A673 (cell line): ENCODE measurements at regions not wholly inside any gene's neighbourhood (a gene's known extent, or its start where the extent isn't known, plus 50 kb on each side); places are given as distances from the start of the nearest gene placed in this dataset.

Experiments used
- BruUV-seq: library from RNA; stranded (reverse); fragments of 400-500 nt; replicated peaks from 2 replicates; lab custom pipeline; 2021; lab: Mats Ljungman, UMichigan
- CTCF ChIA-PET: fragments of 300-600 bp; sonication (Branson Sonifier 250); formaldehyde crosslinking; loops from one replicate; lab custom pipeline; 2022; ENCODE audit warnings: antibody characterized with exemption; lab: Charles Lee
- POLR2A ChIA-PET: fragments of 300-600 bp; sonication (Branson Sonifier 250); formaldehyde crosslinking; loops from one replicate; lab custom pipeline; 2022; ENCODE audit warnings: antibody characterized with exemption; ENCODE audit not compliant: low non-redundant PET; lab: Charles Lee
- DNase-seq: peaks from one replicate; pipeline ENCODE4 v3.0.0-alpha.2; 2015; ENCODE audit warnings: low spot score
- H3K27ac ChIP-seq: fragments of 200-600 bp; sonication (generic); 2 replicates; pipeline ENCODE4 v1.5.1; 2016; ENCODE audit warnings: mixed run types, low read depth, mild to moderate bottlenecking, mixed read lengths, antibody characterized with exemption, low read length; ENCODE audit not compliant: poor library complexity, severe bottlenecking
- H3K27me3 ChIP-seq: fragments of 200-600 bp; sonication (generic); replicated peaks from 2 replicates; pipeline ENCODE4 v1.6.1; 2017; ENCODE audit warnings: mixed run types, low read depth, mild to moderate bottlenecking, mixed read lengths, antibody characterized with exemption, low read length; ENCODE audit not compliant: insufficient read depth, poor library complexity
- H3K36me3 ChIP-seq: fragments of 200-600 bp; sonication (generic); 2 replicates; pipeline ENCODE4 v1.6.1; 2016; ENCODE audit warnings: mixed run types, mild to moderate bottlenecking, mixed read lengths, antibody characterized with exemption, low read length; ENCODE audit not compliant: insufficient read depth, poor library complexity, severe bottlenecking
- H3K4me1 ChIP-seq: fragments of 200-600 bp; sonication (generic); 2 replicates; pipeline ENCODE4 v1.6.1; 2017; ENCODE audit warnings: mixed run types, mild to moderate bottlenecking, mixed read lengths, antibody characterized with exemption, low read length; ENCODE audit not compliant: insufficient read depth, poor library complexity, severe bottlenecking
- H3K4me3 ChIP-seq: fragments of 200-600 bp; sonication (generic); 2 replicates; pipeline ENCODE4 v1.5.1; 2016; ENCODE audit warnings: low read depth, mixed run types, mild to moderate bottlenecking, mixed read lengths, low read length; ENCODE audit not compliant: poor library complexity, severe bottlenecking
- H3K9me3 ChIP-seq: fragments of 200-600 bp; sonication (generic); 2 replicates; pipeline ENCODE4 v1.6.1; 2016; ENCODE audit warnings: mixed run types, low read depth, mild to moderate bottlenecking, mixed read lengths, antibody characterized with exemption, low read length; ENCODE audit not compliant: poor library complexity, severe bottlenecking
- CTCF ChIP-seq: fragments of 300-800, 200-600 bp; sonication (generic); conservative IDR thresholded peaks from 2 replicates; pipeline ENCODE4 v1.5.1; 2017; ENCODE audit warnings: low read depth, mild to moderate bottlenecking, antibody characterized with exemption, low read length, moderate library complexity, mixed read lengths
- EZH2 ChIP-seq: fragments of 200-600 bp; sonication (generic); IDR thresholded peaks from 2 replicates; pipeline ENCODE4 v1.6.1; 2017; ENCODE audit warnings: borderline replicate concordance, low read depth, mild to moderate bottlenecking, mixed read lengths, antibody characterized with exemption, low read length; ENCODE audit not compliant: poor library complexity, severe bottlenecking
- intact Hi-C: fragments of 100-400 bp; cut with micrococcal nuclease; formaldehyde crosslinking; loops from one replicate; pipeline ENCODE4 v1.10.0; 2022; ENCODE audit not compliant: unreplicated experiment

GRCh38 chr5:91535499-91535898, 152.4 kb upstream of the ARRDC3 start:
- ChIA-PET CTCF (no interaction called here), POLR2A (no interaction called here)
- Histone ChIP-seq H3K4me3 (no peak overlapping the region), H3K36me3 (no peaks in the 10 kb centered on the region), H3K27me3 (no peaks in the 10 kb centered on the region), H3K27ac (no peak overlapping the region), H3K9me3 (no peaks in the 10 kb centered on the region), H3K4me1 (no peaks in the 10 kb centered on the region)
- no peak for DNase-seq
- BruUV-seq = no TSS peak
- intact Hi-C loops = no loop called here
- no peak for TF ChIP-seq EZH2
- TF ChIP-seq CTCF = no peak

- no peak for DNase-seq
- Histone ChIP-seq H3K27me3 (no peaks in the 10 kb centered on the region), H3K36me3 (no peaks in the 10 kb centered on the region), H3K27ac (no peak overlapping the region), H3K9me3 (no peaks in the 10 kb centered on the region), H3K4me1 (no peaks in the 10 kb centered on the region), H3K4me3 (no peak overlapping the region)
- no TSS peak for BruUV-seq
- TF ChIP-seq EZH2 (no peak), CTCF (no peak)
- intact Hi-C loops = no loop called here
- CTCF ChIA-PET = no interaction called here
- POLR2A ChIA-PET = no interaction called here
These were observed 151.2 kb upstream of the ARRDC3 start for GRCh38 chr5:91534332-91534731.

GRCh38 chr5:91532779-91533178, 149.7 kb upstream of the ARRDC3 start:
- POLR2A ChIA-PET = no interaction called here

More at GRCh38 chr5:91532779-91533178, 149.7 kb upstream of the ARRDC3 start:
- TF ChIP-seq EZH2 (no peak), CTCF (no peak)
- H3K27me3 ChIP-seq = no peaks in the 10 kb centered on the region
- H3K9me3 ChIP-seq = no peaks in the 10 kb centered on the region
- H3K27ac ChIP-seq = no peak overlapping the region
- intact Hi-C loops = no loop called here
- H3K4me1 ChIP-seq = no peaks in the 10 kb centered on the region
- no peak for DNase-seq
- H3K4me3 ChIP-seq = no peak overlapping the region
- CTCF ChIA-PET = no interaction called here
- H3K36me3 ChIP-seq = no peaks in the 10 kb centered on the region
- BruUV-seq = no TSS peak
